HEK293 (cell line): ENCODE measurements at regions not wholly inside any gene's neighbourhood (a gene's known extent, or its start where the extent isn't known, plus 50 kb on each side); places are given as distances from the start of the nearest gene placed in this dataset.

Experiments used
- CTCF ChIP-seq: fragments of 450-650 bp; formaldehyde crosslinking; IDR thresholded peaks from 2 replicates; pipeline ENCODE4 v1.5.1; 2016; ENCODE audit warnings: missing biosample characterization, missing genetic modification characterization
- RBAK ChIP-seq: fragments of 450-650 bp; formaldehyde crosslinking; IDR thresholded peaks from 2 replicates; pipeline ENCODE4 v1.5.1; 2016; ENCODE audit warnings: missing biosample characterization, missing genetic modification characterization
- SETDB1 ChIP-seq: IDR thresholded peaks from one replicate; pipeline ENCODE4 v1.6.1; 2017; ENCODE audit warnings: mild to moderate bottlenecking, low read length, moderate library complexity, mixed read lengths; ENCODE audit not compliant: insufficient read length
- ZNF155 ChIP-seq: fragments of 450-650 bp; formaldehyde crosslinking; IDR thresholded peaks from 2 replicates; pipeline ENCODE4 v1.5.1; 2016; ENCODE audit warnings: missing biosample characterization, missing genetic modification characterization
- ZNF274 ChIP-seq, 2 experiments: fragments of 200-500 bp in 1 of 2; fragments of 450-650 bp in 1 of 2; sonication (Bioruptor generic) in 1 of 2; formaldehyde crosslinking in 1 of 2; IDR thresholded peaks; 2 replicates each; pipeline versions ENCODE4 v1.5.1 to v1.6.1; 2014 to 2016; ENCODE audit warnings: borderline replicate concordance in 1 of 2, inconsistent platforms in 1 of 2, low read length in 1 of 2, missing biosample characterization in 1 of 2, missing genetic modification characterization in 1 of 2
- ZNF488 ChIP-seq: fragments of 450-650 bp; formaldehyde crosslinking; IDR thresholded peaks from 2 replicates; pipeline ENCODE4 v1.5.1; 2016; ENCODE audit warnings: missing biosample characterization, missing genetic modification characterization
- ZNF660 ChIP-seq: fragments of 450-650 bp; IDR thresholded peaks from 2 replicates; pipeline ENCODE4 v1.5.1; 2018; ENCODE audit warnings: missing biosample characterization, mild to moderate bottlenecking, missing genetic modification characterization
- ZNF692 ChIP-seq: fragments of 450-650 bp; formaldehyde crosslinking; IDR thresholded peaks from 2 replicates; pipeline ENCODE4 v1.5.1; 2016; ENCODE audit warnings: missing biosample characterization, missing genetic modification characterization

- no peak for TF ChIP-seq ZNF155
- TF ChIP-seq CTCF (tag by site-specific recombination): no peak
- TF ChIP-seq RBAK (tag by site-specific recombination): no peak
- no peak for TF ChIP-seq SETDB1
- no peak for TF ChIP-seq ZNF274 (IDR thresholded peaks at IDR 0.05; ENCODE audit: low read length)
- TF ChIP-seq ZNF274 (tag by site-specific recombination; IDR thresholded peaks at IDR 0.05; ENCODE audit: borderline replicate concordance): no peak
- TF ChIP-seq ZNF488 (tag by site-specific recombination): no peak
- TF ChIP-seq ZNF660 (tag by site-specific recombination): no peak
- TF ChIP-seq ZNF692: no peak
These were observed 487.0 kb upstream of the PTCHD4 start for GRCh38 chr6:48597951-48598350.
